DMS 273 (cell line): ENCODE measurements at regions not wholly inside any gene's neighbourhood (a gene's known extent, or its start where the extent isn't known, plus 50 kb on each side); places are given as distances from the start of the nearest gene placed in this dataset.

Experiments
- DNase-seq: peaks from one replicate; lab custom pipeline; 2025; ENCODE audit not compliant: unreplicated experiment; lab: John Stamatoyannopoulos, UW

- DNase-seq = no peak
These were observed 149.1 kb upstream of the WDR11 start for GRCh38 chr10:120702032-120702431.

- no peak for DNase-seq
These were observed 145.9 kb upstream of the WDR11 start for GRCh38 chr10:120705309-120705708.

- DNase-seq = no peak
These were observed 141.1 kb upstream of the WDR11 start for GRCh38 chr10:120710076-120710475.

GRCh38 chr10:120711860-120712259, 139.3 kb upstream of the WDR11 start:
- no peak for DNase-seq

GRCh38 chr10:120713573-120714205, 137.5 kb upstream of the WDR11 start:
- no peak for DNase-seq

- DNase-seq = no peak
These were observed 136.0 kb upstream of the WDR11 start for GRCh38 chr10:120715171-120715570.

- no peak for DNase-seq
These were observed 131.8 kb upstream of the WDR11 start for GRCh38 chr10:120719333-120719732.

GRCh38 chr10:120727001-120727400, 124.2 kb upstream of the WDR11 start:
- DNase-seq = no peak

- DNase-seq = no peak
These were observed 121.6 kb upstream of the WDR11 start for GRCh38 chr10:120729547-120729946.

- no peak for DNase-seq
These were observed 119.1 kb upstream of the WDR11 start for GRCh38 chr10:120732067-120732466.

- no peak for DNase-seq
These were observed 118.4 kb upstream of the WDR11 start for GRCh38 chr10:120732643-120733313.

GRCh38 chr10:120734483-120735078, 116.6 kb upstream of the WDR11 start:
- DNase-seq = no peak

- DNase-seq = no peak
These were observed 115.8 kb upstream of the WDR11 start for GRCh38 chr10:120735315-120735714.

- DNase-seq = peak; percentile 37
These were observed 115.3 kb upstream of the WDR11 start for GRCh38 chr10:120735773-120736371.

GRCh38 chr10:120736377-120736776, 114.8 kb upstream of the WDR11 start:
- no peak for DNase-seq

GRCh38 chr10:120738658-120739057, 112.5 kb upstream of the WDR11 start:
- DNase-seq = no peak

GRCh38 chr10:120741396-120741795, 109.8 kb upstream of the WDR11 start:
- peak; percentile 55 for DNase-seq

- no peak for DNase-seq
These were observed 108.8 kb upstream of the WDR11 start for GRCh38 chr10:120742373-120742772.

- DNase-seq = no peak
These were observed 107.1 kb upstream of the WDR11 start for GRCh38 chr10:120744040-120744439.

GRCh38 chr10:120746001-120746777, 105.0 kb upstream of the WDR11 start:
- no peak for DNase-seq

- no peak for DNase-seq
These were observed 102.6 kb upstream of the WDR11 start for GRCh38 chr10:120748519-120748918.
